HG03469 (cell line): ENCODE measurements at regions not wholly inside any gene's neighbourhood (a gene's known extent, or its start where the extent isn't known, plus 50 kb on each side); places are given as distances from the start of the nearest gene placed in this dataset.

ENCODE experiments used
- ATAC-seq: cut with Tn5 transposase; IDR thresholded peaks from one replicate; pipeline ENCODE4 v1.9.1; 2021; ENCODE audit warnings: mild to moderate bottlenecking, moderate library complexity, moderate number of reproducible peaks; ENCODE audit not compliant: unreplicated experiment

DNA sequence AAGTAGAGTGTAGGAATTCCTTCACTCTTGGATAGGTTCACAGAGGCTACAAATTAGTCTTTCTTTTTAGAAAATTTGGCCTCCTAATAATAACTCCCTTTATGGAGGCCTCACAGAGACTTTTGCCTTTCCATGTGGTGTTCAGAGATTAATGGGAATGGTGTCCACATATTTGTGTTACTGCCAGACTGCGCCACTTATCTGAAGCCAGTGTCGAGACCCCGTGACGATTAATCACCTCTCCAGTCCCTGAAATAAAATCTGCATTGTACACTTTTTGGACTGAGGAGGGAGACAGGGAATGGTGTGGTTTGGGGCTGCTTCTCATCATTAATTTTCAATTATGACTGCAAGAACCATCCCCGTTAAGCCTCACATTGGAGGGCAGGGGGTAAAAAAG lies 980.5 kb downstream of the FLRT2 start:
- no peak for ATAC-seq

DNA sequence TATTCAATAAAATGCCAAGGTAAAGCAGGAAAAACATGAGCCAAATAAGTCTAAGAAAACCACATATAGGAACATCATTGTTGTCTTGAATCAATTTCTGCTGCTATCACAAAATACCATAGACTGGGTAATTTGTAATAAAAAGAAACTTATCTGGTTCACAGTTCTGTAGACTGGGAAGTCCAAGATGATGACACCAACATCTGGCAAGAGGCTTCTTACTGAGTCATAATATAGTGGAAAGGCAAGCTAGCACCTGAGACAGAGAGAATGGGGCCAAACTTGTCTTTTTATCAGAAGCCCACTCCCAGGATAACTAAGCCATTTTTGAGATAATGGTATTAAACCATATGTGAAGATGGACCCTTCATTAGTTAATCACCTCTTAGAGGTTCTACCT lies 975.9 kb downstream of the FLRT2 start:
- no peak for ATAC-seq

DNA sequence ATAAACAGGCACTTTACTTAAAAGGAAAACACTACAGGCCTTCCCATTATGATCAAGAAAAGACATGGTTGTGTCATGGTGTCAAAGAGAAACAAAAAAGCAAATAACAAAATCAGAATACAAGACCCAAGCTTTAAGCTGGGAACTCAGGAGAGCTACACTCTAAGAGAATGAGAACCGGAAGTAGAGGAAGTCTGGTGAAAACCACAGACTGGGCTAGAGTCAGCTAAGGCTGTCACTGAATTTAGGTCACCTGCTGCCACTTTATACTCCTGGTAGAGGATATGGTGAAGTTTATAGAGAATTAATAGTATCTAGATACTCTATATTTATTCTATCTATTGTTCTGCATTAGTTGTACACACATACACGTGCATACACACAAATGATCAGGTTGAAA lies 971.7 kb downstream of the FLRT2 start:
- no peak for ATAC-seq

DNA sequence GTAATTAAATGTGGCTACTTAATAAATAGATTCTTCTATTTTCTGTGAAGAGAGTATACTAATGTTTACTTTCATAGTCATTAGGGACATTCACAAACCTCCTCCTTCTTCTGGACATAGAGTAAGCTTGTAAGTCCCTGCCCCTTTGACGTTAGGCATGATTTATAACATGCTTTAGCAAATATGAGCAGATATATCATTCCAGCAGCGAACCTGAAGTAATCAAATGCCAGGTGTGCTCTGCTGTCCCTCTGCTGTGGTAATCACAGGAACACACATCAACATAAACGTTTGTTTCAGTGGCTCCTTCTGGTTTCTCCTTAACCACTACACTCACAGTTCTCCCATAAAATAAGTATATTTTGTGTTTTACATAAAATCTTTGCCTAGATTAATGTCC lies 961.8 kb downstream of the FLRT2 start:
- ATAC-seq: no peak

DNA sequence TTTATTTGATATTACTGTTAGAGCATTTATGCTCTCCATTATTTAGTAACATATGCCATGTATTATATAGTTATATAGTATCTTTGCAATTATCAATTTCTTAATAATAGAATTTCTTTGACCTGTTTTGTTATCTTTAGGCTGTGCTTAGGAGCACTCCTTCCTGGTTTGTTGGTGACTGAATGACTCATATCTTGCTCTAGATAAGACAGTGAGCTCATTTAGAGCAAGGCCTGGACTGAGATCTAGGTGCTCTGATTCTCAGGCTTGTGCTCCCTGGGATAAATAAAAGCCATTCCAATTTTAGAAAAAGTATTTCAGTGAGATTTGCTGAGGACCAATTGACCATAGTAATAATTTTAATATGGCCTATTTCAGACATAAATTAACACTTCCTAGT lies 951.2 kb downstream of the FLRT2 start:
- ATAC-seq: no peak

DNA sequence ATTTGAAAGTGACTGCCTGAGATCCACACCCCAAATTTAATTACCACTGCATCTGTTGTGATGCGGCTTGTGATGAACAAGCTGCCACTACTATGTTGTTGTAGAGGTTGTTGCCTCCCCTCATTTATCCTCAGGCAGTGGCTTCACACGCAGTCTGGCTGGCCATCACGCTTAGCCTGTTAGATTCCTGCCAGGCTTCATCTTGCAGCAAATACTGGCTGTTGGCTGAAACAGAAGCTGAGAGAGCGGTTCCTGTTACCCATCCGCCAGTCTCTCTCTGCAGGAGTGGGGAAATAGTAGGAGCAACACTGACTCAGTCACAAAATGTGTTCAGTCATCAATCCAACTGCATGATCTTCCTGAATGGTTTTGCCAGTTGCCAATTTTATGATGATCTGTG lies 934.4 kb downstream of the FLRT2 start:
- ATAC-seq: no peak

DNA sequence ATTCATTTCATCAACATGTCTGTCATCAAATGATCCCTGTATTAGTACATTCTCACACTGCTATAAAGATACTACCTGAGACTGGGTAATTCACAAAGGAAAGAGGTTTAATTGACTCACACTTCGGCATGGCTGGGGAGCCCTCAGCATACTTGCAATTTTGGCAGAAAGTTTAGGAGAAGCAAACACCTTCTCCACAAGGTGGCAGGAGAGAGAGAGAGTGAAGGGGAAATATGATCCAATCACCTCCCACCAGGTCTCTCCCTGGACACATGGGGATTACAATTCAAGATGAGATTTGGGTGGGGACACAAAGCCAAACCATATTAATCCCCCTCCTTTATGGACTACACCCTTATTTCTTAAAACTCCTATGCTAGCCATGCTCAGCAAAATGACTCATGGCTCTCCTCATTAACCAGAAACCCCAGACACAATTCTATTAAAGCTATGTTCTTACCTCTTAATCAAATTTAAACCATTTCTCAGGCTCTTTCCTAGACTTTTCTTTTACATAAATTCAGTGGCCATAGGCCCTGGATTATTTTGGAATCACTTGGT lies 932.3 kb downstream of the FLRT2 start:
- ATAC-seq: no peak

DNA sequence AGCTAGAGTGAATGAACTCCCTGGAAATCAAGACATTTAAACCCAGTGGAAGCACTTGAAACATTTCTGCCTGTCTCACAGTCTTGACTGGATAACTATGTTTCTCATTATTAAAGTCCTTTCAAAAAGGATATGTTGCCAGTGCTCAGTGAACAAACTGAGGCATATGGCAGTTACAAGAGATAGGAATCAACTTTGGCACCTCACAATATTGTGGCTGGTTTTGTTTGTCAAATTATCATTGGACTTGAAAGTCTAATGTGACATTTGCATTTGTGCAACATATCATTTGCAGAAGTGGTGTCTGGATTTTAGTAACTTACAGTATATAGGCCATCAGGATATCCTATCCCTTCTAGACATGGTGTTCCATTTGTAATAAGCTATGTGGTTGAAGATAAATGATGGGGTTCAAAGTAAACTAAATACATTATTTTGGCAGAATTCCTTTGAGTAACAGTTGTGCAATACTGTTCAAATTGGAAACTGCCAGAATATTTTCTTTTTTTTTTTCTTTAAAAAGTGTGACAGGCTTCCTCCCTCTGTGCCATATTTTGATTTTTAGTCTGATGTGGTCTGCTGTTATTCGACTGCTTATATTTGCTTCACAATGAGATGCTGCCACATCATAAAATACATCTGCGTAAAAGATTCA lies 927.7 kb downstream of the FLRT2 start:
- ATAC-seq: no peak

DNA sequence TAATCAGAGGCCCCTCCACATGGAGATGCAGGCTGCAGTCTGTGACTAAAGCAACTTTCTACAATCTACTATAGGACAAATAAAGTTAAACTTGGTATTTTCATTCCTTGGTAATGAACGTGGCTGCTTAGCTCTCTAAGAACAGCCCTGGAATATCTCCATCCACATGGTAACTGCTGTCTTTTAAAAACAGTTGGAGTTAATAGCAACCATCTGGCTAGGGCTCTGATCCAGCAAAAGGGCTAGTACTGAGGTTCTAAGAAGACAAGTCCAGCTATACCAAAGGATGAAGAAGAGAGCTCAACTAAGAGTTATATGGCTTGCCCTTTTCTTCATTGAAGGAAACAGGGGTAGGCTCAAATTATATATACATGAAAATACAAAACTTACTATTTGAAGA lies 920.1 kb downstream of the FLRT2 start:
- no peak for ATAC-seq

DNA sequence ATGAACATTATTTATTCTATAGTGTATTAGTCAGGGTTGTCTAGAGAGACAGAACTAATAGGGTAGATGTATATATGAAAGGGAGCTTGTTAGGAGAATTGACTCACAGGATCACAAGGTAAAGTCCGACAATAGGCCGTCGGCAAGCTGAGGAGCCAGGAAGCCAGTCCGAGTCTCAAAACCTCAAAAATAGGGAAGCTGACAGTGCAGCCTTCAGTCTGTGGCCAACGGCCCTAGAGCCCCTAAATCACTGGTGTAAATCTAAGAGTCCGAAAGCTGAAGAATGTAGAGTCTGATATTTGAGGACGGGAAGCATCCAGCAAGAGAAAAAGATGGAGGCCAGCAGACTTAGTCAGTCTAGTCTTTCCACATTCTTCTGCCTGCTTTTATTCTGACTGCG lies 912.2 kb downstream of the FLRT2 start:
- ATAC-seq: no peak

DNA sequence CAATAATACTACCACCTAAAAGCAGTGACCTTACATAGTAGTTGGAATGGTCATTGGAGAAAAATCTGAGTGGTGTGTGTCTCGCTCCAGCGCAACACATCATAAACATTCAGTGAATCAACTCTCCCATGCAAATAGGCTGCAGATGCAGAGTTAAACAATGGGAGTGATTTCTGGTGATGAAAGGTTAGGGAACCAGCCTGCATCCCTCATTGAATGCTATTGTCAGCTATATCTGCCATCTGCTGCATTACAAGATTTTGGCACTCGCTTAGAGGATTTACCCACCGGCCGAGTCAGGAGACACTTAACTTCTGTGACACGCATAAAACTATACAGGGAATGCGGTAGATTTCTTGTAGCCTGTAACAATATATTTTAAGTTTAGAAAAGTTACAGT lies 900.9 kb downstream of the FLRT2 start:
- no peak for ATAC-seq

DNA sequence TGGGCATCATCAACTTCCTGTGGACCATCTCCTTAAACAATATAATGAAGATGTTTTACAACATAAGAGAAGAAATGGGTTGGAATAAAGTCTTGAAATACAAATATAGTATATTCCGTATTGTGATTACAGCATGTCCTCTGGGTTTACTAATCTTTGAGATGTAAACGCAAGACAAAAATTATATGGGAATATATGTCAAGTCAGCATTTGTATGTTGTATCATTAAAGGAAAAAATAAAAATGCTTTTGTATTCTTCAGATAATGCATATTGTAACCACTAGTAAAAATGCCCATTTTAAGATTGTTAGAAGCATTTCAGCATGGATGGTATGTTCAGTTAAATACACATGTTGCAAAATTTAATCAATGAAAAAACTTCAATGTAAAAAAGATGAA lies 893.3 kb downstream of the FLRT2 start:
- no peak for ATAC-seq

DNA sequence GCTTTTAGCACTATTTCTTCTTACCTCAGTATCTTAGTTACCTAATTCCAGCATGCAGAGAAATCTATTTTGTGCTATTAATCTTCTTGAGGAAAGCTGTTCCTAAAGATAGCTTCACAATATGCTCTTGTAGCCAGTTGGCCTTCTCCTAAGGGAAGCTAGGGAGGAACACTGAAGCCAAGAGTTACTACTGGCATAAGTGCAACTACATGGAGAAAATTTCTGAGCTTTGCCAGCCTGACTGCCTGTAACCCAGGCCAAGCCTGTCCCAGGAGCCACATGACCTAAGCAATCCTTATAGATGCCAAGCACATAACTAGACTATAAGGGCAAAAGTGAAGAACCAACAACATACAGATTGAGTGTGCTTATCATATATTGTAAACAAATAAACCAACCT lies 890.2 kb downstream of the FLRT2 start:
- no peak for ATAC-seq

DNA sequence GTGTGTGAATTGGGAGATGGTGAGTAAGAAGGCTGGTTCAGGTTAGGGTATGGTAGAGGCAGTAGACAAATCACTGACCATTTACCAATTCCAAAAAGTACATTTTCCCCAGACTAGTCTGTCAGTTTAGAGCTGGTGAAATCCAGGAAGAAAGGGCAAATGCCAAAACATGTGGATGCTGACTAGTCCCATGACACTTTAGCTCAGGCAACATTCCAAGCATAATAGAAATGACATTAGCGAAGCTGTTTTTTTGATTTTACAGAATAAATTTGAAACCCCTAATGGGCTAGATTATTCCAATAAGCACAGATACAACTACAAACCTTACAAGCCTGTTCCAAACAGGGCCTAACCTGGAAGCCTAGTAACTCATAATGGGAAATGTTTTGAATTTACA lies 884.2 kb downstream of the FLRT2 start:
- no peak for ATAC-seq

DNA sequence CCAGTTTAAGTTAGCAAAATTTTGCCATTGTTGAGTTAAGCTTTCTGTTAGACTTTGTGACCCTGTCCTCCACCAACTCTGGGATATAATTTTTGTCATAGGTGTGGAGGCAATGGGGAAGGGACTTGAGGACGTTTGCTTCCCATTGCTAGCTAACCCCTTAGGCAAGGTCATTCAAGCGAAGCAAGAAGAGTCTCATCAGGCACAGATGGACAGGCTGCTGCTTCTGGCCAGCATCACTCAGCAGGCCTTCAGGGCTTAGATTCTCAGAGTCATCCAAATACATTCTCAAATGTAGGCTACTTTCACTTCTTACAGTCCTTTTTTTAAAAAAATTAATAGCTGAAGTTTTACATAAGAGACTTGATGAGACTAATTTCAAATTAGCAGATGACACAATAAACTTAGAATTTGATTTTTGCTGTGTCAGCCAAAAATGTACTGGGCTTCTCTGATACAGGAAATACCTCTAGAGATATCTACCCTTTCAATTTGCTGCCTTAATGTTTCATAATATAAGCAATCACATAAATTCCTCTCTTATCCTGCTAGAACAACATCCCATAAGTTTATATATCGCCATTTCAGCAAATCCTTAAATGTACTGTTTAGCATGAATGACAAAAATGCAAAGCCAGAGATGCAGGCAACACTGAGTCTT lies 875.2 kb downstream of the FLRT2 start:
- ATAC-seq: no peak

DNA sequence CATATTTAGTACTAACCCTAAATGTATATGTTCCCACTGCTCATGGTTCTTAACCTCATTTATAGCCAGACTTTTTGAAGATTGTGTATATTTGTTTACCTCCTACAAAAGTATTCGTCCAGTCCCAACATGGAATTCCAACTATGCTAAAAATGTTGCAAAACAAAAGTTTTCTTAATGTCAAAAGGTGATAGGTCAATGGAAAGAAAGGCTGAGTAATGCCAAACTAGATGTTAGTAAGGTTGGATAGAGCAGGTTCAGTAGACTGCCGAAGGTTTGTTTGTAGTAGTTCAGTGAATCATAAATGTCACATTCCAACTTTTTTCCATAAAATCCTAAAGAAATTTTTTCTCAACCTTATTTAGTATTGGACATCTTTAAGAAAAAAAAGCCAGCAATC lies 874.5 kb downstream of the FLRT2 start:
- no peak for ATAC-seq

DNA sequence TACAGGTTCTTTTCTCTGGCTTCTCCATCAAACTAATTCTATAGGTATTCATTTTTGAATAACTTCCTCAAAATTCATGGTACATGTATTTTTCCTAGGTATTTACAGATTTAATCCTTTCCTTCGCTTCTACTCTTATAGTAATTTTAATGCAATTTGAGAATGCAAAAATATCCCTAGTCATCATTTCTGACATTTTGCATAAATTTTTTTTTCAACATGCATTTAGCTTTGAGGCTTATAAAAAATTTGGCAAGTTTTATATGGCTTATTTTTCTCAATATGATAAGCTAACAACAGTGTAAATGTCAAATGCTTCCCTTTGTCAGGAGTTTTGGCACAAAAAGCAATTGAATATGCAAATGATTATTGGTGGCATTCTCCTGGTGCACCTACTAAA lies 872.6 kb downstream of the FLRT2 start:
- no peak for ATAC-seq

DNA sequence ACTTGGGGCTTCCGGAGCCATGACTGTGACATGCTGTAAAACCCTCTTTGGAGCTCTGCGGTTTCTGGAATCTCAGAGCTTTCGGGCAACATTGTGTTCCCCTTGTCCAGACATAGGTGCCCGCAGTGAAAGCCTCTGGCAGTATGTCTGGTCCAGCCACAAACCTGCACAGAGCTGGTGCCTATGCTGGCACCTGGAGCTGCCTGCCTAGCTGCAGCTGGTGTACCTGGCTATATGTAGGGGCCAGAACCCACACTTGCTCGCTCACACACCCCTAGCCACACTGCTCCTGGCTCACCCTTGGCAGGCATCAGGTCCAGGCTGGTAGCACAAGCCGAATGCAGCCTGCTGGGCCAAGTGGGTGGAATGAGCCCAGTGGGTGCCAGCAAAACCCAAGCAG lies 861.1 kb downstream of the FLRT2 start:
- ATAC-seq: no peak

DNA sequence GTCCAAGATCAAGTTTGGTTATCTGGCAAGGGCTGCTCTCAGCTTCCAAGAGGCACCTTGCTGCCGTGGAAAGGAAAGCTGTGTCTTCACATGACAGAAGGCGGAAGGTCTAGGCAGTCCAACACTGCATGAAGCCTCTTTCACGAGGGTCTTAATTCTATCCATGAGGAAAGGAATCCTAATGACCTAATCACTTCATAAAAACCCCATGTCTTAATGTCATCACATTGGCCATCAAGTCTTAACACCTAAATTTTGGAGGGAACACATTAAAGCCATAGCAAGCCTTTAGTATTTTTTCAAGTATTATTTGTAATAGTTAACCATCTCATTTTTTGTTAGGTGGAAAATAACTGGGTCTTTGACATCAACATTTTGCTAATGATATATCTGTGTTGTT lies 858.3 kb downstream of the FLRT2 start:
- ATAC-seq: no peak

DNA sequence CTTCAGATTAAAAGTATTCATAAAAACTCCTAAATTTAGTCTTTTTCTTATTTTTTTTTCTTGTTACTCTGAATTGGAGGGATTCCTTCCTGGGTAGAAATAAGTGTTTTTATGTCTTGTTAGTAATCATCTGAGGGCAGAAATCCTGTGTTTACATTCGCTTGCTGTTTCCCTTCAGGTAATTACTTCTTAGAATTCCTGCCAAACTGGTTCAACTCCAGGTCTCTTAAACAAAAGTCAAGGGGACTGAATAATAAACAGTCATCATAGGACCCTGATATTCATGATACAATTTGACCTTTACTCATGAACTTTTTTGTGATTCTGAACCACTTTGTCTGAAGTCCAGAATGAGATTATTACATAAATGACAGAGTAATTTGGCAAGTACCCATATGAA lies 843.9 kb downstream of the FLRT2 start:
- no peak for ATAC-seq

DNA sequence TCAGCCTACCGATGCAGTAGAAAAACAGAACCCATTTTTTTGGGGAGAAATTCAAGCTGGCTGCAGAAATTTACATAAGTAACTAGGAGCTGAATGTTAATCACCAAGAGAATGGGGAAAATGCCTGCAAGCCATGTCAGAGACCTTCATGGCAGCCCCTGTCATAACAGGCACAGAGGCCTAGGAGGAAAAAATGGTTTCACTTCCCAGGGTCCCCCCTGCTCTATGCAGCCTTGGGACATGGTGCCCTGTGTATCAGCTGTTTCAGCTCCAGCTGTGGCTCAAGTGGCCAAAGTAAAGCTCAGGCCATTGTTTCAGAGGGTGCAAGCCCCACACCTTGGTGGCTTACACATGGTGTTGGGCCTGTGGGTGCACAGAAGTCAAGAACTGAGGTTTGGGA lies 842.5 kb downstream of the FLRT2 start:
- no peak for ATAC-seq

DNA sequence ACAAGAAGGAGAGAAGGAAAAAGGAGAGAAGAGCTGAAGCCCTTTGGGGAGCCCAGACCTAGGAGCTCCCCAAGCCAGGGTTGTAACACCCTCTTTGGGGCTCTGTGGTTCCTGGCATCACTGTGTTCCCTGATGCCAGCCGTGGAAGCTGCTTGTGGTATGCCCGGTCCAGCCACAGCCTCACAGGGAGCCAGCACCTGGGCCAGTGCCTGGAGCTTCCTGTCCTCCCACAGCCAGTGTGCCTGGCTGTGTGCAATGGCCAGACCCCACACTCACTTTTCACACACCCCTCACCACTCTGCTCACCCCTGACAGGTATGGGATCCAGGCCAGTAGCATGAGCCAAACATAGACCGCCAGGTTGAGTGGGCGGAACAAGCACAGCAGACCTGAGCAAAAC lies 834.7 kb downstream of the FLRT2 start:
- ATAC-seq: no peak

DNA sequence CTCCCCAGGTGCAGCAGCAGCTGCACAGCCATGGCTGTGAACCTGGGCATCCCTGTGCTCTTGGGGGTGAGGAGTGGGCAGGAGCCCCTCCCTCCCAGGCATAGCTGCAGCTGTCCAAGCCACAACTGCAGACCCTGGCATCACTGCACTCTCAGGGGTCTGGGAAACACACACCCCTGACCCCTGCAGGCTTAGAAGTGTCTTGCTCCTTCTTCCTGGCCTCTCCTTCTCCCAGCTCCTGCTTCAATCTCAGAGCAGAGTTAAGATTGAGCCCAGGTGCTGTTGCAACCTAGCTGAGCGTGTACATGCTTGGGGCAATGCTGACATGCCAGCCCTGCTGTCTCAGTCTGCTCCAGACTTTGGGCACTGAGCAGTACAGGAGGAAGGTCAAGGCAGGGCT lies 833.6 kb downstream of the FLRT2 start:
- ATAC-seq: no peak
